Breast epithelium (tissue), 4 donors: ENCODE measurements at regions not wholly inside any gene's neighbourhood (a gene's known extent, or its start where the extent isn't known, plus 50 kb on each side); places are given as distances from the start of the nearest gene placed in this dataset.

ENCODE experiments used
- DNase-seq, 2 donors: peaks; one replicate each; pipeline ENCODE4 v3.0.0-alpha.2; 2019; ENCODE audit warnings: low spot score in 2 of 2
- H3K27ac ChIP-seq, 2 donors: fragments of 200-600 bp; sonication (generic) in 1 of 2; one replicate each; pipeline ENCODE4 v1.5.1; 2016 to 2019; ENCODE audit warnings: mild to moderate bottlenecking in 1 of 2
- H3K27me3 ChIP-seq, 2 donors: fragments of 200-600 bp; sonication (generic) in 1 of 2; one replicate each; pipeline versions ENCODE4 v1.5.1 to v1.6.0; 2017 to 2019; ENCODE audit warnings: control low read depth in 1 of 2, mild to moderate bottlenecking in 1 of 2
- H3K36me3 ChIP-seq: fragments of 200-600 bp; one replicate; pipeline ENCODE4 v1.5.1; 2019
- H3K4me1 ChIP-seq, 2 donors: fragments of 200-600 bp; sonication (generic); one replicate each; pipeline ENCODE4 v1.5.1; 2016 to 2019; ENCODE audit warnings: control low read depth in 1 of 2
- H3K4me3 ChIP-seq, 3 donors: fragments of 200-600 bp; sonication (generic); 1 replicate in 2 of 3; 2 replicates in 1 of 3; pipeline ENCODE4 v1.5.1; 2016 to 2019; ENCODE audit warnings: mild to moderate bottlenecking in 3 of 3, moderate library complexity in 2 of 3
- H3K9me3 ChIP-seq, 2 donors: fragments of 200-600 bp; sonication (generic) in 1 of 2; one replicate each; pipeline ENCODE4 v1.5.1; 2016 to 2019; ENCODE audit warnings: control low read depth in 1 of 2
- POLR2A ChIP-seq: fragments of 450-650 bp; IDR thresholded peaks from one replicate; pipeline ENCODE4 v1.6.1; 2016; ENCODE audit warnings: antibody characterized with exemption, mild to moderate bottlenecking, moderate library complexity
- POLR2AphosphoS5 ChIP-seq, 3 donors: sonication (generic); formaldehyde crosslinking; IDR thresholded peaks; one replicate each; pipeline ENCODE4 v1.6.1; 2017; ENCODE audit warnings: antibody characterized with exemption in 3 of 3
- intact Hi-C: fragments of 100-400 bp; cut with DNase I; formaldehyde crosslinking; loops from one replicate; pipeline ENCODE4 v1.15.1; 2023; ENCODE audit warnings: low total_unique reads
- TF ChIP-seq, protein P1 (sequence below), 3 donors: fragments of 450-650 bp; IDR thresholded peaks; one replicate each; pipeline ENCODE4 v1.5.1; 2016 to 2017; ENCODE audit warnings: antibody characterized with exemption in 3 of 3, mild to moderate bottlenecking in 3 of 3, moderate library complexity in 3 of 3

DNA sequence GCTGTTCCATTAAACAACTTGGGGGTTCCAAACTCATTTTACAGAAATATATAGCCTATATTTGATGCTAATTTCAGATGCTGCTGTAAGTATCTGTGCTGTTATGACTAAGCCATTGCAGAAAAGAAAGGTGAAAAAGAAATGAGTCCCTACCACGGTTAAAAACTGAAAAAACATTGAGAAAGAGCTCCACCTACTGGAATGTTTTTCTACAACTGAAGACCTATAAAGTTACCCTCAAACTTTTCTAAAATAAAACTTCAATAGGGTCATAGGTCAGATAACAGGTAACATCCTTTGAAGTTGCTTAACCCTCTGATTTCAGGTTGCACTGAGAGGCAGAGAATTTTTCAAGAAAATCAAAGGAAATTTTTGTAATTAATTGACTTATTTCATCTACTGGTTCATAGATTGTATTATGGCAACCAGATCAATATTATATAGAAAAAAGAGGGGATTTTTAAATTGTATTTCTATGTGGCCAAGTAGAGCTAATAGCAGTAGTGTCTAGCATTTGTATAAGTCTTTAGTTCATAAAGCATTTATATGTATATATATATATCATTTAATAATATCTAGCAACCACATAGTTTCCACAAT lies 279.9 kb downstream of the RPS29 start:
- Histone ChIP-seq H3K27me3 (no peaks in the 10 kb centered on the region), H3K4me3 (no peak overlapping the region), H3K36me3 (no peaks in the 10 kb centered on the region), H3K4me1 (no peaks in the 10 kb centered on the region), H3K27ac (no peak overlapping the region), H3K9me3 (no peaks in the 10 kb centered on the region)
- DNase-seq: no peak
- TF ChIP-seq, protein P1, sequence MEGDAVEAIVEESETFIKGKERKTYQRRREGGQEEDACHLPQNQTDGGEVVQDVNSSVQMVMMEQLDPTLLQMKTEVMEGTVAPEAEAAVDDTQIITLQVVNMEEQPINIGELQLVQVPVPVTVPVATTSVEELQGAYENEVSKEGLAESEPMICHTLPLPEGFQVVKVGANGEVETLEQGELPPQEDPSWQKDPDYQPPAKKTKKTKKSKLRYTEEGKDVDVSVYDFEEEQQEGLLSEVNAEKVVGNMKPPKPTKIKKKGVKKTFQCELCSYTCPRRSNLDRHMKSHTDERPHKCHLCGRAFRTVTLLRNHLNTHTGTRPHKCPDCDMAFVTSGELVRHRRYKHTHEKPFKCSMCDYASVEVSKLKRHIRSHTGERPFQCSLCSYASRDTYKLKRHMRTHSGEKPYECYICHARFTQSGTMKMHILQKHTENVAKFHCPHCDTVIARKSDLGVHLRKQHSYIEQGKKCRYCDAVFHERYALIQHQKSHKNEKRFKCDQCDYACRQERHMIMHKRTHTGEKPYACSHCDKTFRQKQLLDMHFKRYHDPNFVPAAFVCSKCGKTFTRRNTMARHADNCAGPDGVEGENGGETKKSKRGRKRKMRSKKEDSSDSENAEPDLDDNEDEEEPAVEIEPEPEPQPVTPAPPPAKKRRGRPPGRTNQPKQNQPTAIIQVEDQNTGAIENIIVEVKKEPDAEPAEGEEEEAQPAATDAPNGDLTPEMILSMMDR (IDR thresholded peaks at IDR 0.05): no peak
- TF ChIP-seq POLR2AphosphoS5 (IDR thresholded peaks at IDR 0.05) (no peak), POLR2A (no peak)
- intact Hi-C loops: no loop called here

DNA sequence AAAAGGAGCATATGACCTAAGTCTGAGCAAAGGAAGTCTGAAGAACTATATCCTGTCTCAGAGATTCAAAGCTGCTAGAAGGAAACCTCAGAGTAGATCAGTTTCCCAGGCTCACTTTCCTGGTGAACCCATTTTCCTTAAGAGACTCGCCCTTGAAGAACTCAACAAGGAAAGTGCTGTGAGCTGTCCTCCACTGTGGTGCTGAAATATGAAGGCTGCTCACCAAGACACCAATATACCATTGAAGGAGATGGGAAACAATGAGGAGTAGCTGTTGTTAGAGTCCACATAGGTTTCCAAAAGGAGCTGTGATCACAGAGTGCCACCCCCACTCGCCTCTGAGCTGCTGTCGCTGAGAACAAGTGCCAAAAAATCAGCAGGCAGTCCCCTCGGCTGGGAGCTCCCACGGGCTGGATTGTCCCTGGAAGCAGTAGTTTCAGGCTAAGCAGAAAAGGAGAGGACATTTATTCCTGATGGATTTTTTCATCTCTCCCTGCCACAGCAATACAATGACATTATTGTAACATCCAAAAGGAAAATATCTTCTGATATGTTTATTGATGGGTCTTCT lies 282.1 kb downstream of the RPS29 start:
- H3K27me3 ChIP-seq: no peaks in the 10 kb centered on the region
- H3K4me1 ChIP-seq: no peaks in the 10 kb centered on the region
- no peak overlapping the region for H3K4me3 ChIP-seq
- intact Hi-C loops: no loop called here
- DNase-seq: no peak
- H3K27ac ChIP-seq: no peak overlapping the region
- H3K9me3 ChIP-seq: no peaks in the 10 kb centered on the region
- TF ChIP-seq, protein P1 (IDR thresholded peaks at IDR 0.05): no peak
- no peak for TF ChIP-seq POLR2A
- no peak for TF ChIP-seq POLR2AphosphoS5 (IDR thresholded peaks at IDR 0.05)
- no peaks in the 10 kb centered on the region for H3K36me3 ChIP-seq

DNA sequence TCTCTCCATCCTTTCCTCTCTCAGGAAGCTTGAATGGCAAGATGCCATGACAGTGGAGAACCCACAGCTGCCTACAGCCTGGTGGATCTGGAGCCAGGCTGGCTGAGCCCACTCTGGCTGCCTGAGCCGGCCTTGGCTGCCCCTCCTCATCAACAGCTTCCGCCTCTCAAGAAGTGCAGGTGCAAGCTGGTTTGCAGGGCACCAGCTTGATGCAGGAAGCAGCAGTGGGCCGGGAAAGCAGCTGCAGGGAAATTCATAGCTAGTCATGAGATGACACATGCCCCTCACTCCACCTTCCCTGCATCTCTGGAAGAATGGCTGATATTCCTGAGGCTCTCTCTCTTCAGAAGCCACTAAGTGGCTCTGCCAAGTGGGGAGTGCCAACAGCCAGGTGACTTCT lies 289.1 kb downstream of the RPS29 start:
- H3K36me3 ChIP-seq: no peaks in the 10 kb centered on the region
- H3K4me3 ChIP-seq: no peak overlapping the region
- TF ChIP-seq POLR2AphosphoS5 (IDR thresholded peaks at IDR 0.05): no peak
- TF ChIP-seq, protein P1 (IDR thresholded peaks at IDR 0.05): no peak
- no peak for TF ChIP-seq POLR2A
- DNase-seq: no peak
- no peaks in the 10 kb centered on the region for H3K27me3 ChIP-seq
- intact Hi-C loops: loop anchor here (5.0 kb wide), 1 partner anchor 245 kb away; no protein-coding TSS in a partner anchor
- H3K9me3 ChIP-seq: no peaks in the 10 kb centered on the region
- H3K4me1 ChIP-seq: no peaks in the 10 kb centered on the region
- H3K27ac ChIP-seq: no peak overlapping the region

DNA sequence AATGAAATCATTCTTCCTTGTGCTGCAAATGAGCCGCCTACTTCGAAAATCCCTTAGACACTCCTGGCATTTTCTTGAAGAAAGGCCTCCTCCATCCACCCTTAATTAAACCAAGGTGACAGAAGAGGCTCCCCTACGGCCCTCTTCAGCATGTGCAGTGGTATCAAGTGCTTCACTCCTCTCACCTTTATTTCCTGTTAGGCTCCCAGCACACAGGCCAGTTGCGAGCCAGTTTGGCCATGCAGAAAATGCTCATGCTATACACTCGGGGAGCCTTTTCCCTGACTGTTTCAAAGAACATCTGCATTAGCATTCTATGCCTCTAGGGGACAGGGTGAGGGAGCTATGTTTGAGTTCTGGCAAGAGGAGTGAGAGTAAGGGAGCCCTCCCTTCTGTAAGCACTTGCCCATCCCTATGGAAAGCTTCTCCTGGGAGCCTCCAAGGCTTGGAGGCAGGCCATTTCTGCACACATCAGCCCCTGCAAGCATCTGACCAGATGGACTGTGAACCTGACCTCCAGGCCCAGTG lies 291.5 kb downstream of the RPS29 start:
- Histone ChIP-seq H3K9me3 (no peaks in the 10 kb centered on the region), H3K4me1 (no peaks in the 10 kb centered on the region)
- no peak for TF ChIP-seq POLR2A
- TF ChIP-seq POLR2AphosphoS5 (IDR thresholded peaks at IDR 0.05): no peak
- TF ChIP-seq, protein P1 (IDR thresholded peaks at IDR 0.05): no peak

DNA sequence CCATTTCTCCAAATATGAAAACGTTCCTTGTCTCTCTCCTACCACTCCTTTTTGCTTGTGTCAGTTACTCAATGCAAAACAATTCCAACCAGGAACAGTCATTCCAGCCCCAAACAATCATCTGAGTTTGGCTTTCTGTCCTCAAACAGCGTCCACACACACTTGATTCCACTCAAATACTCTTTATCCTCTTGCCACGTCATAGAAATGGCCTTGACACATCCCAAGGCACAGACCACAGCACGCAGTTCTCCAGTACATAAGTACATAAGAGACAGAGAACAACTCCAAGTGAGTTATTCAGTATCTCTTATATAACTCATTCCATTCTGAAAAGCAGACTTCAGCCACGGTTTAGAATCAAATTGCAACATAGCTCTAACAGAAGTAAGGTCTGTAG lies 299.2 kb downstream of the RPS29 start:
- H3K4me1 ChIP-seq: no peaks in the 10 kb centered on the region
- no peak overlapping the region for H3K4me3 ChIP-seq
- no peaks in the 10 kb centered on the region for H3K27me3 ChIP-seq
- no peak for DNase-seq
- H3K9me3 ChIP-seq: no peaks in the 10 kb centered on the region
- H3K36me3 ChIP-seq: no peaks in the 10 kb centered on the region
- intact Hi-C loops: no loop called here
- H3K27ac ChIP-seq: no peak overlapping the region
- TF ChIP-seq, protein P1 (IDR thresholded peaks at IDR 0.05): no peak
- TF ChIP-seq POLR2AphosphoS5 (IDR thresholded peaks at IDR 0.05): no peak

More for the DNA sequence above, 291.5 kb downstream of the RPS29 start:
- H3K27ac ChIP-seq: no peak overlapping the region
- H3K36me3 ChIP-seq: no peaks in the 10 kb centered on the region
- no peak overlapping the region for H3K4me3 ChIP-seq
- no peaks in the 10 kb centered on the region for H3K27me3 ChIP-seq
- intact Hi-C loops: loop anchor here (5.0 kb wide), 1 partner anchor 248 kb away; no protein-coding TSS in a partner anchor
- DNase-seq: no peak
